ENCODE measurements at regions not wholly inside any gene's neighbourhood (a gene's known extent, or its start where the extent isn't known, plus 50 kb on each side); places are given as distances from the start of the nearest gene placed in this dataset.

DNA sequence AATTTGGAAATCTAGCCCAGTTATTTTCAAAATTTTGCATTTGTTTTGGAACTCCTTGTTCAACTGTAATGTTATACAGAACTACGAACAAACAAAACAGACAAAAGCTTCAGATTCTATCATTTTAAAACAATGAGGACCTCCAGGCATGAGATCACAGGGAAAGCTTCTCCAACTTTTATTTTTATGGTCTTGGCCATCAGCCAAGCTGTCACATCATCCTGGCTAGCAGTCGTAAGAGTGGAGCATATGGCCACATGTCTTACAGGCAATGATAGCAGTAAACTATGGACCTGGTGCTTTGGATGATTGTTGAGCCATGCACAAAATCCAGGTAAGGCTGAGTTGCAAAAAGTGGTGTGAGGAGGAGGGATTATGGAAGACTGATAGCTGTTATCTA lies 299.6 kb downstream of the LMX1A start:
- no peaks in the 10 kb centered on the region for H4K20me1 ChIP-seq (ENCODE audit: low read length)
- TF ChIP-seq, protein P1, sequence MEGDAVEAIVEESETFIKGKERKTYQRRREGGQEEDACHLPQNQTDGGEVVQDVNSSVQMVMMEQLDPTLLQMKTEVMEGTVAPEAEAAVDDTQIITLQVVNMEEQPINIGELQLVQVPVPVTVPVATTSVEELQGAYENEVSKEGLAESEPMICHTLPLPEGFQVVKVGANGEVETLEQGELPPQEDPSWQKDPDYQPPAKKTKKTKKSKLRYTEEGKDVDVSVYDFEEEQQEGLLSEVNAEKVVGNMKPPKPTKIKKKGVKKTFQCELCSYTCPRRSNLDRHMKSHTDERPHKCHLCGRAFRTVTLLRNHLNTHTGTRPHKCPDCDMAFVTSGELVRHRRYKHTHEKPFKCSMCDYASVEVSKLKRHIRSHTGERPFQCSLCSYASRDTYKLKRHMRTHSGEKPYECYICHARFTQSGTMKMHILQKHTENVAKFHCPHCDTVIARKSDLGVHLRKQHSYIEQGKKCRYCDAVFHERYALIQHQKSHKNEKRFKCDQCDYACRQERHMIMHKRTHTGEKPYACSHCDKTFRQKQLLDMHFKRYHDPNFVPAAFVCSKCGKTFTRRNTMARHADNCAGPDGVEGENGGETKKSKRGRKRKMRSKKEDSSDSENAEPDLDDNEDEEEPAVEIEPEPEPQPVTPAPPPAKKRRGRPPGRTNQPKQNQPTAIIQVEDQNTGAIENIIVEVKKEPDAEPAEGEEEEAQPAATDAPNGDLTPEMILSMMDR (conservative IDR thresholded peaks at IDR 0.05; ENCODE audit: low read depth, low read length): no peak
- no peak for TF ChIP-seq EZH2phosphoT487 (IDR thresholded peaks at IDR 0.05; ENCODE audit: borderline replicate concordance, low read length)
- no peak for TF ChIP-seq EZH2 (IDR thresholded peaks at IDR 0.05; ENCODE audit: low read length, unreplicated experiment)
- H3K4me1 ChIP-seq (ENCODE audit: insufficient read depth, low read length): no peaks in the 10 kb centered on the region
- CTCF ChIA-PET: no interaction called here
- H3K9me2 ChIP-seq (replicated peaks; ENCODE audit: low read length): no peaks in the 10 kb centered on the region
- POLR2A ChIA-PET (ENCODE audit: unreplicated experiment): no interaction called here
- peaks cover 41% of the 10 kb centered on the region for H3K27me3 ChIP-seq (ENCODE audit: low read length)
- H3K4me2 ChIP-seq (ENCODE audit: low read length): no peak overlapping the region
- no TSS peak for BruUV-seq (replicated peaks)
- H3K79me2 ChIP-seq (ENCODE audit: low read length): no peaks in the 10 kb centered on the region
- no peaks in the 10 kb centered on the region for H3K9me3 ChIP-seq (ENCODE audit: low read length)
- ATAC-seq (no peak), DNase-seq (no peak)
- H3K9ac ChIP-seq (ENCODE audit: low read length): no peak overlapping the region
- no peak overlapping the region for H2AFZ ChIP-seq (ENCODE audit: low read length)
- H3K36me3 ChIP-seq (ENCODE audit: low read depth, low read length): no peaks in the 10 kb centered on the region
- intact Hi-C loops (cut with micrococcal nuclease): no loop called here
- H3K4me3 ChIP-seq (ENCODE audit: low read length): no peak overlapping the region
- no peaks in the 10 kb centered on the region for H3F3A ChIP-seq (ENCODE audit: low read length, unreplicated experiment)
- H3K27ac ChIP-seq (ENCODE audit: low read length): no peak overlapping the region

GRCh38 chr1:165055581-165055980 lies 300.9 kb downstream of the LMX1A start:
- Histone ChIP-seq H3K4me1 (ENCODE audit: insufficient read depth, low read length) (no peaks in the 10 kb centered on the region), H3K36me3 (ENCODE audit: low read depth, low read length) (no peaks in the 10 kb centered on the region), H3K9ac (ENCODE audit: low read length) (no peak overlapping the region), H3F3A (ENCODE audit: low read length, unreplicated experiment) (no peaks in the 10 kb centered on the region), H3K4me2 (ENCODE audit: low read length) (no peak overlapping the region), H3K79me2 (ENCODE audit: low read length) (no peaks in the 10 kb centered on the region), H3K27me3 (ENCODE audit: low read length) (peaks cover 50% of the 10 kb centered on the region), H4K20me1 (ENCODE audit: low read length) (no peaks in the 10 kb centered on the region), H3K27ac (ENCODE audit: low read length) (no peak overlapping the region), H3K4me3 (ENCODE audit: low read length) (no peak overlapping the region), H3K9me3 (ENCODE audit: low read length) (no peaks in the 10 kb centered on the region), H3K9me2 (replicated peaks; ENCODE audit: low read length) (no peaks in the 10 kb centered on the region), H2AFZ (ENCODE audit: low read length) (no peak overlapping the region)
- DNase-seq: no peak
- no peak for ATAC-seq
- BruUV-seq (replicated peaks): no TSS peak
- ChIA-PET POLR2A (ENCODE audit: unreplicated experiment) (no interaction called here), CTCF (no interaction called here)
- intact Hi-C loops (cut with micrococcal nuclease): no loop called here
- TF ChIP-seq EZH2 (IDR thresholded peaks at IDR 0.05; ENCODE audit: low read length, unreplicated experiment) (no peak), EZH2phosphoT487 (IDR thresholded peaks at IDR 0.05; ENCODE audit: borderline replicate concordance, low read length) (no peak)
- TF ChIP-seq, protein P1 (conservative IDR thresholded peaks at IDR 0.05; ENCODE audit: low read depth, low read length): no peak

DNA sequence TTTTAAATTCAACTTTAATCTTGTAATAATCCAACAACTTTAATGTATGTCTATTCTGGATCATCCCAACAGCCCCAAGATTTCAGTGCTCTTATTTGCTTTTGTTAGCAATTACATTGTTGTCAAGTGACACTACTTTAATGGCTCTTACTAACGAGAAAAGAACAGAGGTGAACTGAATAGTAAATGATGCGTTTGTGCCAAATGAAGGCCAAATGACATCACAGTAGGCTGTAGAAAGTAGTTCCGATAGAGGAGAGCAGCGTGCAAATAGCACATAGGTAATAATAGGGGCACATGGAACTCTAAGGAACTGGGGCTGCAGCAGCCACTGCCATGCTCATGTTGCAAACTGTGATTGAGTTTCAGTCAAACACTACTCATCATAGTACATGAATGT lies 301.9 kb downstream of the LMX1A start:
- H3F3A ChIP-seq (ENCODE audit: low read length, unreplicated experiment): no peaks in the 10 kb centered on the region
- H4K20me1 ChIP-seq (ENCODE audit: low read length): no peaks in the 10 kb centered on the region
- TF ChIP-seq EZH2 (IDR thresholded peaks at IDR 0.05; ENCODE audit: low read length, unreplicated experiment) (no peak), EZH2phosphoT487 (IDR thresholded peaks at IDR 0.05; ENCODE audit: borderline replicate concordance, low read length) (no peak)
- TF ChIP-seq, protein P1 (conservative IDR thresholded peaks at IDR 0.05; ENCODE audit: low read depth, low read length): no peak
- no peak overlapping the region for H2AFZ ChIP-seq (ENCODE audit: low read length)
- BruUV-seq (replicated peaks): no TSS peak
- no peak for DNase-seq
- no peak overlapping the region for H3K4me2 ChIP-seq (ENCODE audit: low read length)
- ATAC-seq: no peak
- no peaks in the 10 kb centered on the region for H3K4me1 ChIP-seq (ENCODE audit: insufficient read depth, low read length)
- peaks cover 60% of the 10 kb centered on the region for H3K27me3 ChIP-seq (ENCODE audit: low read length)
- POLR2A ChIA-PET (ENCODE audit: unreplicated experiment): no interaction called here
- H3K4me3 ChIP-seq (ENCODE audit: low read length): no peak overlapping the region
- H3K36me3 ChIP-seq (ENCODE audit: low read depth, low read length): no peaks in the 10 kb centered on the region
- no peak overlapping the region for H3K27ac ChIP-seq (ENCODE audit: low read length)
- no peaks in the 10 kb centered on the region for H3K9me2 ChIP-seq (replicated peaks; ENCODE audit: low read length)
- H3K79me2 ChIP-seq (ENCODE audit: low read length): no peaks in the 10 kb centered on the region
- no peak overlapping the region for H3K9ac ChIP-seq (ENCODE audit: low read length)
- intact Hi-C loops (cut with micrococcal nuclease): no loop called here
- no peaks in the 10 kb centered on the region for H3K9me3 ChIP-seq (ENCODE audit: low read length)
- CTCF ChIA-PET: no interaction called here

All from PC-3 (cell line).